ENCODE measurements at regions not wholly inside any gene's neighbourhood (a gene's known extent, or its start where the extent isn't known, plus 50 kb on each side); places are given as distances from the start of the nearest gene placed in this dataset.

GRCh38 chr4:136528131-136528530 lies 1004.2 kb downstream of the PCDH18 start:
- no peak for DNase-seq (ENCODE audit: low read depth in 1 of 2, low spot score in 1 of 2)
- H3K27ac ChIP-seq (replicated peaks), result no peak overlapping the region
- H3K4me3 ChIP-seq (replicated peaks; ENCODE audit: insufficient read depth, low read length), result no peak overlapping the region
- TF ChIP-seq SPI1 (IDR thresholded peaks at IDR 0.05; ENCODE audit: borderline replicate concordance, low read depth), result no peak
- TF ChIP-seq GABPA (IDR thresholded peaks at IDR 0.05; ENCODE audit: low read depth), result no peak
- TF ChIP-seq, protein P1, sequence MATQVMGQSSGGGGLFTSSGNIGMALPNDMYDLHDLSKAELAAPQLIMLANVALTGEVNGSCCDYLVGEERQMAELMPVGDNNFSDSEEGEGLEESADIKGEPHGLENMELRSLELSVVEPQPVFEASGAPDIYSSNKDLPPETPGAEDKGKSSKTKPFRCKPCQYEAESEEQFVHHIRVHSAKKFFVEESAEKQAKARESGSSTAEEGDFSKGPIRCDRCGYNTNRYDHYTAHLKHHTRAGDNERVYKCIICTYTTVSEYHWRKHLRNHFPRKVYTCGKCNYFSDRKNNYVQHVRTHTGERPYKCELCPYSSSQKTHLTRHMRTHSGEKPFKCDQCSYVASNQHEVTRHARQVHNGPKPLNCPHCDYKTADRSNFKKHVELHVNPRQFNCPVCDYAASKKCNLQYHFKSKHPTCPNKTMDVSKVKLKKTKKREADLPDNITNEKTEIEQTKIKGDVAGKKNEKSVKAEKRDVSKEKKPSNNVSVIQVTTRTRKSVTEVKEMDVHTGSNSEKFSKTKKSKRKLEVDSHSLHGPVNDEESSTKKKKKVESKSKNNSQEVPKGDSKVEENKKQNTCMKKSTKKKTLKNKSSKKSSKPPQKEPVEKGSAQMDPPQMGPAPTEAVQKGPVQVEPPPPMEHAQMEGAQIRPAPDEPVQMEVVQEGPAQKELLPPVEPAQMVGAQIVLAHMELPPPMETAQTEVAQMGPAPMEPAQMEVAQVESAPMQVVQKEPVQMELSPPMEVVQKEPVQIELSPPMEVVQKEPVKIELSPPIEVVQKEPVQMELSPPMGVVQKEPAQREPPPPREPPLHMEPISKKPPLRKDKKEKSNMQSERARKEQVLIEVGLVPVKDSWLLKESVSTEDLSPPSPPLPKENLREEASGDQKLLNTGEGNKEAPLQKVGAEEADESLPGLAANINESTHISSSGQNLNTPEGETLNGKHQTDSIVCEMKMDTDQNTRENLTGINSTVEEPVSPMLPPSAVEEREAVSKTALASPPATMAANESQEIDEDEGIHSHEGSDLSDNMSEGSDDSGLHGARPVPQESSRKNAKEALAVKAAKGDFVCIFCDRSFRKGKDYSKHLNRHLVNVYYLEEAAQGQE (IDR thresholded peaks at IDR 0.05; ENCODE audit: insufficient replicate concordance, low read depth), result no peak
- no peak for TF ChIP-seq POLR2AphosphoS5 (IDR thresholded peaks at IDR 0.05; ENCODE audit: low read depth)
- TF ChIP-seq, protein P2, sequence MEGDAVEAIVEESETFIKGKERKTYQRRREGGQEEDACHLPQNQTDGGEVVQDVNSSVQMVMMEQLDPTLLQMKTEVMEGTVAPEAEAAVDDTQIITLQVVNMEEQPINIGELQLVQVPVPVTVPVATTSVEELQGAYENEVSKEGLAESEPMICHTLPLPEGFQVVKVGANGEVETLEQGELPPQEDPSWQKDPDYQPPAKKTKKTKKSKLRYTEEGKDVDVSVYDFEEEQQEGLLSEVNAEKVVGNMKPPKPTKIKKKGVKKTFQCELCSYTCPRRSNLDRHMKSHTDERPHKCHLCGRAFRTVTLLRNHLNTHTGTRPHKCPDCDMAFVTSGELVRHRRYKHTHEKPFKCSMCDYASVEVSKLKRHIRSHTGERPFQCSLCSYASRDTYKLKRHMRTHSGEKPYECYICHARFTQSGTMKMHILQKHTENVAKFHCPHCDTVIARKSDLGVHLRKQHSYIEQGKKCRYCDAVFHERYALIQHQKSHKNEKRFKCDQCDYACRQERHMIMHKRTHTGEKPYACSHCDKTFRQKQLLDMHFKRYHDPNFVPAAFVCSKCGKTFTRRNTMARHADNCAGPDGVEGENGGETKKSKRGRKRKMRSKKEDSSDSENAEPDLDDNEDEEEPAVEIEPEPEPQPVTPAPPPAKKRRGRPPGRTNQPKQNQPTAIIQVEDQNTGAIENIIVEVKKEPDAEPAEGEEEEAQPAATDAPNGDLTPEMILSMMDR (IDR thresholded peaks at IDR 0.05; ENCODE audit: insufficient read depth, low read length), result no peak
- no peaks in the 10 kb centered on the region for H3K27me3 ChIP-seq (ENCODE audit: insufficient read depth, poor library complexity, severe bottlenecking)

GRCh38 chr4:136526517-136526916 lies 1005.8 kb downstream of the PCDH18 start:
- Histone ChIP-seq H3K27me3 (ENCODE audit: insufficient read depth, poor library complexity, severe bottlenecking) (no peaks in the 10 kb centered on the region), H3K4me3 (replicated peaks; ENCODE audit: insufficient read depth, low read length) (no peak overlapping the region), H3K27ac (replicated peaks) (no peak overlapping the region)
- TF ChIP-seq GABPA (IDR thresholded peaks at IDR 0.05; ENCODE audit: low read depth), result no peak
- no peak for DNase-seq (ENCODE audit: low read depth in 1 of 2, low spot score in 1 of 2)

DNA sequence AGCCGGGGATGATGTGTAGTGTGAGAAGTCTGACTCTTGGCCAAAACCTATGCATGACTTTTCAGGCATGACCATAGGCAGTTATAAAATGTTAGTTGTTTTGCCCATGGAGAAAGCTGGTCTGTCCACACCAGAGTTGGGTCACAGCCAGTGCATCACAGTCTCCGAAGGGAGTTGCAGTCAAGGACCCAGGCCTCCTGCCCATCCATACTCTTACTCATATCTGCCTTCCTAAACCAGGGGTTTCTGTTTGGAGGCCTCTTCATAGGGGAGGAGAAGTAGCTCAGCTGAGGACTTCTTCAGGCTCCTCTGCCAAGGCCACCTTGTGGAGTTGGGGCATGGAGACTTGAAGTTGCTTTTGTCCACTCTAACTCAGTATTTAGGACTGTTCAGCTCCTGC lies 1008.3 kb downstream of the PCDH18 start:
- no peak for DNase-seq (ENCODE audit: low read depth in 1 of 2, low spot score in 1 of 2)
- H3K4me3 ChIP-seq (replicated peaks; ENCODE audit: insufficient read depth, low read length), result no peak overlapping the region
- H3K27ac ChIP-seq (replicated peaks), result no peak overlapping the region
- H3K27me3 ChIP-seq (ENCODE audit: insufficient read depth, poor library complexity, severe bottlenecking), result no peaks in the 10 kb centered on the region
- TF ChIP-seq POLR2AphosphoS5 (IDR thresholded peaks at IDR 0.05; ENCODE audit: low read depth), result no peak
- TF ChIP-seq GABPA (IDR thresholded peaks at IDR 0.05; ENCODE audit: low read depth), result no peak
- TF ChIP-seq, protein P2 (IDR thresholded peaks at IDR 0.05; ENCODE audit: insufficient read depth, low read length), result no peak
- TF ChIP-seq SPI1 (IDR thresholded peaks at IDR 0.05; ENCODE audit: borderline replicate concordance, low read depth), result no peak
- TF ChIP-seq, protein P1 (IDR thresholded peaks at IDR 0.05; ENCODE audit: insufficient replicate concordance, low read depth), result no peak

DNA sequence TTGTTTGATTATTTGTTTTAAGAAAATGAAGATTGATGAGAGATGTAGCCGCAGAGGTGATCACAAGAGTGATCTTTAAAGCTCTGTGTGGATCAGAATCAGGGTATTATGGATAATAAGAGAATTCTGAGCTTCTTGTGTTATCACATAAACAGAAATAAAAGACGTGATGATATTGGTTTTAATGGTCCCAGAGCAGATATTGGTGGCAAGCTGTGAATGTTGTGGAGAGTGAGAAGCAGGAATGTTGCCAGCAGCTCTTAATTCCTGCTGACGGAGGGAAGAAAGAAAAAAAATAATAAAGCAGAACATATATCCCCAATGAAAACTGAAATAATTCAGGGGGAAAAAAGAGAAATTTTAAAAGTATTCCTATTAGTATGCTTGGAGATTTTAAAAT lies 1015.9 kb downstream of the PCDH18 start:
- H3K4me3 ChIP-seq (replicated peaks; ENCODE audit: insufficient read depth, low read length), result no peak overlapping the region
- no peak for DNase-seq (ENCODE audit: low read depth in 1 of 2, low spot score in 1 of 2)
- H3K27me3 ChIP-seq (ENCODE audit: insufficient read depth, poor library complexity, severe bottlenecking), result no peaks in the 10 kb centered on the region
- TF ChIP-seq GABPA (IDR thresholded peaks at IDR 0.05; ENCODE audit: low read depth) (no peak), SPI1 (IDR thresholded peaks at IDR 0.05; ENCODE audit: borderline replicate concordance, low read depth) (no peak), POLR2AphosphoS5 (IDR thresholded peaks at IDR 0.05; ENCODE audit: low read depth) (no peak)
- TF ChIP-seq, protein P2 (IDR thresholded peaks at IDR 0.05; ENCODE audit: insufficient read depth, low read length), result no peak
- TF ChIP-seq, protein P1 (IDR thresholded peaks at IDR 0.05; ENCODE audit: insufficient replicate concordance, low read depth), result no peak
- no peak overlapping the region for H3K27ac ChIP-seq (replicated peaks)

Measured in HL-60 (cell line).